ENCODE measurements at regions not wholly inside any gene's neighbourhood (a gene's known extent, or its start where the extent isn't known, plus 50 kb on each side); places are given as distances from the start of the nearest gene placed in this dataset.
A peak's percentile ranks its signal among the peaks of the same experiment; 100 is the strongest.

DNA sequence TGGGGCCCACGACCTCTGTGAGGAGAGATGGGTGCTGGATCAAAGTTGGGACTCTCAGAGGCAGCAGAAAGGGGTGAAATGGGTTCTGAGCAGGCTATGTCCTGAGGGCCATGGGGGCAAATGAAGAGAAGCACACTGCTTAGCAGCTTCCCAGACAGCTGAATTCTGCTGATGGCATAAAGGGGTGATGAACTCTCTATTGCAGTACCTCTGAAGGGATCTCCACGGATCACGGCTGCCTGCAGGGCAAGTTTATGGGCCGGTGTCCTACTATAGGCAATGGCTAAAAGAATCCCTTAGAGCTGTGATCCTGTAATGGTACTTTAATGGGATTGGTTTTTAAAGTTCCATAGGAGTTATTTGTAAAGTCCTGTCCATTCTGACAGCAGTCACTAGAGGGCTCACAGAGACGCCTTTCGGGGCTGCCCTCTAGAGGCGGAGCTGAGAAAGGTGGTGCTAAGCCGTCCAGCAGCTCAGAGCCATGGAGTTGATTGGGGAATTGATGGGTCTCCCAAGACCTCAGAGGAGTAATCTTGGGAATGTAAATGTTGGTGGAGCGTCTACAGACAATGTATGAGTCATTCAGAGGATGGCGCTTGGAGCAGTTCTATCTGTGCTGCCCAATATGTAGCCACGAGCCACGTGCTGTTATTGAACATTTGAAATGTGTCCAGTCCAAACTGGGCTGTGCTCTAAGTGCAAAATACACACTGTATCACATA lies 287.3 kb downstream of the COG6 start:
- Histone ChIP-seq H3K27me3 (ENCODE audit: insufficient read depth, low read length) (no peaks in the 10 kb centered on the region), H3K9ac (ENCODE audit: low read length) (no peak overlapping the region), H3K36me3 (ENCODE audit: control insufficient read depth in 1 of 2, insufficient read depth in 2 of 2, low read length in 2 of 2) (no peaks in the 10 kb centered on the region), H3K4me3 (ENCODE audit: low read depth, low read length) (no peak overlapping the region), H3K23ac (ENCODE audit: low read length) (no peak overlapping the region), H2AK5ac (ENCODE audit: low read length) (no peak overlapping the region), H3K4ac (ENCODE audit: low read depth, low read length) (no peak overlapping the region), H4K8ac (ENCODE audit: low read depth, low read length) (peak overlapping the region; percentile 18), H2BK120ac (ENCODE audit: insufficient read depth, low read length, poor library complexity) (peak overlapping the region; percentile 40), H3K27ac (ENCODE audit: low read depth, low read length) (no peak overlapping the region), H3K14ac (ENCODE audit: low read length) (peak overlapping the region; percentile 4), H3K4me2 (ENCODE audit: low read length) (no peak overlapping the region), H3K79me2 (ENCODE audit: control insufficient read depth, insufficient read depth, low read length, poor library complexity) (no peaks in the 10 kb centered on the region), H3K4me1 (ENCODE audit: control insufficient read depth in 1 of 2, insufficient read depth in 2 of 2, low read length in 2 of 2) (peaks cover 5% of the 10 kb centered on the region in 2 experiments), H3K18ac (ENCODE audit: low read length) (no peak overlapping the region), H3K79me1 (ENCODE audit: low read length) (peaks cover 8% of the 10 kb centered on the region), H2BK5ac (ENCODE audit: low read depth, low read length, poor library complexity) (no peak overlapping the region), H2BK12ac (ENCODE audit: low read length) (peak overlapping the region; percentile 73), H4K91ac (ENCODE audit: low read depth, low read length) (peak overlapping the region; percentile 74), H2AFZ (ENCODE audit: insufficient read depth, low read length, poor library complexity) (peak overlapping the region; percentile 2), H3K9me3 (ENCODE audit: insufficient read depth, low read depth, low read length) (no peaks in the 10 kb centered on the region), H4K12ac (ENCODE audit: low read depth, low read length) (no peak overlapping the region)
- peak; percentile 84 to 91 for DNase-seq
- WGBS (ENCODE audit: extremely low coverage, insufficient coverage, insufficient read length) = no CpG with 5 or more reads among the region's 12 CpGs

DNA sequence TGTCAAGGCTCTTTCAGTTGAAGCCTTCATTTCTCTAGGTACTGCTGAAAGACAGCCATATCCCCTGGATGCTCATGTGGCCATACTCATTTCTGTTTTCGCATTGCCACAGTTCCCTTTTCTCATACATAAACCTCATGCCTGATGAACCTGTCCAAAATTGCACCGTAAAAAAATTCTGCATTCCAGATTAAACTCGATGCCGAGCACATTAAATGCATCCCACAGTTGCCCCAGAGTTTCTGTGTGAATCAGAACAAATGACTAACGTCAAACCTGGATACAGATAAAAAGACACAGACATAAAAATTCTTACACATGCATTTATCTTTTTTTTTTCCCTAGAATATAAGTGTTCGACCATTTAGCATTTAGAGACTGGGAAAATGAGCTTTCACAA lies 288.2 kb downstream of the COG6 start:
- Histone ChIP-seq H3K79me1 (ENCODE audit: low read length) (peaks cover 8% of the 10 kb centered on the region), H2BK5ac (ENCODE audit: low read depth, low read length, poor library complexity) (no peak overlapping the region), H3K4me3 (ENCODE audit: low read depth, low read length) (no peak overlapping the region), H3K4me1 (ENCODE audit: control insufficient read depth in 1 of 2, insufficient read depth in 2 of 2, low read length in 2 of 2) (peaks cover 5% of the 10 kb centered on the region in 2 experiments), H2AK5ac (ENCODE audit: low read length) (no peak overlapping the region), H3K4ac (ENCODE audit: low read depth, low read length) (no peak overlapping the region), H3K14ac (ENCODE audit: low read length) (no peak overlapping the region), H3K79me2 (ENCODE audit: control insufficient read depth, insufficient read depth, low read length, poor library complexity) (no peaks in the 10 kb centered on the region), H3K27me3 (ENCODE audit: insufficient read depth, low read length) (no peaks in the 10 kb centered on the region), H3K36me3 (ENCODE audit: control insufficient read depth in 1 of 2, insufficient read depth in 2 of 2, low read length in 2 of 2) (no peaks in the 10 kb centered on the region), H3K9me3 (ENCODE audit: insufficient read depth, low read depth, low read length) (no peaks in the 10 kb centered on the region), H4K91ac (ENCODE audit: low read depth, low read length) (no peak overlapping the region), H3K23ac (ENCODE audit: low read length) (no peak overlapping the region), H3K9ac (ENCODE audit: low read length) (no peak overlapping the region), H4K12ac (ENCODE audit: low read depth, low read length) (no peak overlapping the region), H3K18ac (ENCODE audit: low read length) (no peak overlapping the region), H4K8ac (ENCODE audit: low read depth, low read length) (no peak overlapping the region), H2BK120ac (ENCODE audit: insufficient read depth, low read length, poor library complexity) (no peak overlapping the region), H3K4me2 (ENCODE audit: low read length) (no peak overlapping the region), H2BK12ac (ENCODE audit: low read length) (peak overlapping the region; percentile 63), H2AFZ (ENCODE audit: insufficient read depth, low read length, poor library complexity) (no peak overlapping the region), H3K27ac (ENCODE audit: low read depth, low read length) (no peak overlapping the region)
- no peak for DNase-seq
- WGBS (ENCODE audit: extremely low coverage, insufficient coverage, insufficient read length) = no CpG with 5 or more reads among the region's 6 CpGs

DNA sequence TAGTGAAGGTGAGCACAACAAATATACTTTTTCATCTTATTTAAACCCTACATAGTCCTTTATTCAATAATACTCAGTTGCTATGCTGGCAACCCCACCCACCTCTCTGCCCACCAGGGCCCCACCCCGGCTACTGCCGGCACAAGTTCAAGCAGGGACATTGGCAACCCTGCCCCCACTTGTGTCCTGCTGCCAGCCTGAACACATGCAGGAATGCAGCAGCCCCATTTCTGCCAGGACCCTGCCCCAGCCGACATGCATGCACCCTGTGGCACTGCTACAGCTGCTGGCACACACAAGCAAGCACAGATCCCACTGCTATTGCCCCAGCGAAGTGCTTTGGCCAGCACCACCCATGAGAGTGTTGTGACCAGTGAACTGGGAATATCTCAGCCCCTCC lies 289.8 kb downstream of the COG6 start:
- H3K4me1 ChIP-seq (ENCODE audit: control insufficient read depth in 1 of 2, insufficient read depth in 2 of 2, low read length in 2 of 2) = peaks cover 5% of the 10 kb centered on the region in 2 experiments
- H4K91ac ChIP-seq (ENCODE audit: low read depth, low read length) = no peak overlapping the region
- no peak overlapping the region for H4K8ac ChIP-seq (ENCODE audit: low read depth, low read length)
- peaks cover 8% of the 10 kb centered on the region for H3K79me1 ChIP-seq (ENCODE audit: low read length)
- H3K79me2 ChIP-seq (ENCODE audit: control insufficient read depth, insufficient read depth, low read length, poor library complexity) = no peaks in the 10 kb centered on the region
- no peak overlapping the region for H3K9ac ChIP-seq (ENCODE audit: low read length)
- no peaks in the 10 kb centered on the region for H3K27me3 ChIP-seq (ENCODE audit: insufficient read depth, low read length)
- H2BK12ac ChIP-seq (ENCODE audit: low read length) = peak overlapping the region; percentile 11
- H3K4me2 ChIP-seq (ENCODE audit: low read length) = no peak overlapping the region
- H3K14ac ChIP-seq (ENCODE audit: low read length) = no peak overlapping the region
- H3K9me3 ChIP-seq (ENCODE audit: insufficient read depth, low read depth, low read length) = no peaks in the 10 kb centered on the region
- H2AFZ ChIP-seq (ENCODE audit: insufficient read depth, low read length, poor library complexity) = no peak overlapping the region
- no peak overlapping the region for H3K27ac ChIP-seq (ENCODE audit: low read depth, low read length)
- no peak overlapping the region for H3K18ac ChIP-seq (ENCODE audit: low read length)
- H3K4me3 ChIP-seq (ENCODE audit: low read depth, low read length) = no peak overlapping the region
- no peaks in the 10 kb centered on the region for H3K36me3 ChIP-seq (ENCODE audit: control insufficient read depth in 1 of 2, insufficient read depth in 2 of 2, low read length in 2 of 2)
- no peak overlapping the region for H2AK5ac ChIP-seq (ENCODE audit: low read length)
- no peak overlapping the region for H3K23ac ChIP-seq (ENCODE audit: low read length)
- no peak overlapping the region for H2BK5ac ChIP-seq (ENCODE audit: low read depth, low read length, poor library complexity)
- no CpG with 5 or more reads among the region's 4 CpGs for WGBS (ENCODE audit: extremely low coverage, insufficient coverage, insufficient read length)
- no peak overlapping the region for H2BK120ac ChIP-seq (ENCODE audit: insufficient read depth, low read length, poor library complexity)
- no peak for DNase-seq
- no peak overlapping the region for H4K12ac ChIP-seq (ENCODE audit: low read depth, low read length)
- no peak overlapping the region for H3K4ac ChIP-seq (ENCODE audit: low read depth, low read length)

DNA sequence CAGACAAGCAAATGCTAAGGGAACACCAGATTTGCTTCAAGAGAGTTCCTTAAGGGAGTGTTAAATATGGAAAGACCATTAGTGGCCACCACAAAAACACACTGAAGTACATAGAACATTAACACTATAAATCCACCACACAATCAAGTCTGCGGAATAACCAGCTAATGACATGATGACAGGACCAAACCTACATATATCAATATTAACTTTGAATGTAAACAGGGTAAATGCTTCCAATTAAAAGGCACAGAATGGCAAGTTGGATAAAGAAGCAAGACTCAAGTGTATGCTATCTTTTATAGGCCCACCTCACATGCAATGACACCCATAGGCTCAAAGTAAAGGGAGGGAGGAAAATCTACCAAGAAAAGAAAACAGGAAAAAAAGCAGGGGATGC lies 291.3 kb downstream of the COG6 start:
- H3K18ac ChIP-seq (ENCODE audit: low read length) = no peak overlapping the region
- no peaks in the 10 kb centered on the region for H3K9me3 ChIP-seq (ENCODE audit: insufficient read depth, low read depth, low read length)
- H3K9ac ChIP-seq (ENCODE audit: low read length) = no peak overlapping the region
- no peak overlapping the region for H3K4me2 ChIP-seq (ENCODE audit: low read length)
- H3K4ac ChIP-seq (ENCODE audit: low read depth, low read length) = no peak overlapping the region
- H3K4me3 ChIP-seq (ENCODE audit: low read depth, low read length) = no peak overlapping the region
- no peak overlapping the region for H3K27ac ChIP-seq (ENCODE audit: low read depth, low read length)
- WGBS (ENCODE audit: extremely low coverage, insufficient coverage, insufficient read length) = no CpG with 5 or more reads among the region's 1 CpG
- no peak overlapping the region for H4K12ac ChIP-seq (ENCODE audit: low read depth, low read length)
- no peak overlapping the region for H2BK5ac ChIP-seq (ENCODE audit: low read depth, low read length, poor library complexity)
- H3K14ac ChIP-seq (ENCODE audit: low read length) = no peak overlapping the region
- no peaks in the 10 kb centered on the region for H3K27me3 ChIP-seq (ENCODE audit: insufficient read depth, low read length)
- H3K4me1 ChIP-seq (ENCODE audit: control insufficient read depth in 1 of 2, insufficient read depth in 2 of 2, low read length in 2 of 2) = peaks cover 5% of the 10 kb centered on the region in 2 experiments
- H2AFZ ChIP-seq (ENCODE audit: insufficient read depth, low read length, poor library complexity) = no peak overlapping the region
- no peaks in the 10 kb centered on the region for H3K36me3 ChIP-seq (ENCODE audit: control insufficient read depth in 1 of 2, insufficient read depth in 2 of 2, low read length in 2 of 2)
- H2AK5ac ChIP-seq (ENCODE audit: low read length) = no peak overlapping the region
- no peak overlapping the region for H2BK120ac ChIP-seq (ENCODE audit: insufficient read depth, low read length, poor library complexity)
- peaks cover 8% of the 10 kb centered on the region for H3K79me1 ChIP-seq (ENCODE audit: low read length)
- DNase-seq = no peak
- no peak overlapping the region for H4K8ac ChIP-seq (ENCODE audit: low read depth, low read length)
- H3K23ac ChIP-seq (ENCODE audit: low read length) = no peak overlapping the region
- H4K91ac ChIP-seq (ENCODE audit: low read depth, low read length) = no peak overlapping the region
- no peaks in the 10 kb centered on the region for H3K79me2 ChIP-seq (ENCODE audit: control insufficient read depth, insufficient read depth, low read length, poor library complexity)
- no peak overlapping the region for H2BK12ac ChIP-seq (ENCODE audit: low read length)

All from trophoblast cell (in vitro differentiated cells and primary cell).